ENCODE measurements at regions not wholly inside any gene's neighbourhood (a gene's known extent, or its start where the extent isn't known, plus 50 kb on each side); places are given as distances from the start of the nearest gene placed in this dataset.

DNA sequence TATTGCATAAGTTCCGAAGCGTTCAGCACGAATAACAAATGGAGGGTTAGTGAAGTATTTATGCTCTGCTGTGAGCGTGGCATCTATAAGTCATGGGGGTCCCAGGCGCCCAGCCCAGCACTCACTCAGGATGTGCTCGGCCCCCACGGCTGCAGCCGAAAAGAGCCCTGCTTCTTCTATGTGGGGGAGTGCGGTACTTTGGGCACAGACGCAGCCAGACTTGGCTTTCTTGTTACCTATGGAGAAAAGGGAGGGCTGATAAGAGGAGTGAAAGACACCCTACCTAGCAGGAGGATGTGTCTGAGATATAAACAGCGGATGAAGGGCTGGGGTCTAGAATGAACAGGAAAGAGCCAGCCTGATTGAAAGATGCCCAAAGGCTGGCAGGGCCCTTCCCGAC, 51.4 kb downstream of the MRPL36 start:
- no peaks in the 10 kb centered on the region for H3F3A ChIP-seq (ENCODE audit: insufficient read depth)
- H3K79me2 ChIP-seq (ENCODE audit: insufficient read depth, low read length), result no peaks in the 10 kb centered on the region
- H3K9ac ChIP-seq (ENCODE audit: low read length), result no peak overlapping the region
- H3K27ac ChIP-seq (ENCODE audit: low read depth, low read length), result no peak overlapping the region
- no peaks in the 10 kb centered on the region for H3K9me2 ChIP-seq (replicated peaks; ENCODE audit: insufficient read depth, low read length)
- TF ChIP-seq, protein P1, sequence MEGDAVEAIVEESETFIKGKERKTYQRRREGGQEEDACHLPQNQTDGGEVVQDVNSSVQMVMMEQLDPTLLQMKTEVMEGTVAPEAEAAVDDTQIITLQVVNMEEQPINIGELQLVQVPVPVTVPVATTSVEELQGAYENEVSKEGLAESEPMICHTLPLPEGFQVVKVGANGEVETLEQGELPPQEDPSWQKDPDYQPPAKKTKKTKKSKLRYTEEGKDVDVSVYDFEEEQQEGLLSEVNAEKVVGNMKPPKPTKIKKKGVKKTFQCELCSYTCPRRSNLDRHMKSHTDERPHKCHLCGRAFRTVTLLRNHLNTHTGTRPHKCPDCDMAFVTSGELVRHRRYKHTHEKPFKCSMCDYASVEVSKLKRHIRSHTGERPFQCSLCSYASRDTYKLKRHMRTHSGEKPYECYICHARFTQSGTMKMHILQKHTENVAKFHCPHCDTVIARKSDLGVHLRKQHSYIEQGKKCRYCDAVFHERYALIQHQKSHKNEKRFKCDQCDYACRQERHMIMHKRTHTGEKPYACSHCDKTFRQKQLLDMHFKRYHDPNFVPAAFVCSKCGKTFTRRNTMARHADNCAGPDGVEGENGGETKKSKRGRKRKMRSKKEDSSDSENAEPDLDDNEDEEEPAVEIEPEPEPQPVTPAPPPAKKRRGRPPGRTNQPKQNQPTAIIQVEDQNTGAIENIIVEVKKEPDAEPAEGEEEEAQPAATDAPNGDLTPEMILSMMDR (IDR thresholded peaks at IDR 0.05; ENCODE audit: insufficient read depth, low read length, poor library complexity, severe bottlenecking), result no peak
- TF ChIP-seq EZH2phosphoT487 (conservative IDR thresholded peaks at IDR 0.05; ENCODE audit: low read length), result no peak
- H2AFZ ChIP-seq (ENCODE audit: low read depth, low read length, severe bottlenecking), result no peak overlapping the region
- H3K9me3 ChIP-seq (ENCODE audit: insufficient read depth, low read length), result no peaks in the 10 kb centered on the region
- no peaks in the 10 kb centered on the region for H3K27me3 ChIP-seq (ENCODE audit: low read length)
- no peak overlapping the region for H3K4me2 ChIP-seq (ENCODE audit: low read depth, low read length, poor library complexity, severe bottlenecking)
- no peak overlapping the region for H3K4me3 ChIP-seq (ENCODE audit: insufficient read depth, low read length, poor library complexity, severe bottlenecking)
- H3K36me3 ChIP-seq (ENCODE audit: low read length), result no peaks in the 10 kb centered on the region
- no peaks in the 10 kb centered on the region for H4K20me1 ChIP-seq (ENCODE audit: low read depth, low read length)

DNA sequence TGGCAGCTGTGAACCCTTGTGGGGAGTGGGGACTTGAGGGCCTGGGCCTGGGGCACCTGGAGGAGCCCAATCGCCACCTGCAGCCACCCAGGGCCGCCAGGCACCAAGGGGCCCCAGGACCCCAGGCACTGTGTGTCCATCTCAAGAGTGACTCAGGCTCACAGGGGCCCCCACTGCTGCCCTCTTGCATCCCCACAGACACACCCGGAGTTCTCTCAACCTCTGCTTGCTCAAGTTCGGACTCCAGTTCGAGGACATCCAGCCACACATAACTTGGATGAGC, 51.9 kb downstream of the MRPL36 start:
- H3K79me2 ChIP-seq (ENCODE audit: insufficient read depth, low read length), result no peaks in the 10 kb centered on the region
- no peaks in the 10 kb centered on the region for H3K9me2 ChIP-seq (replicated peaks; ENCODE audit: insufficient read depth, low read length)
- H3K9me3 ChIP-seq (ENCODE audit: insufficient read depth, low read length), result no peaks in the 10 kb centered on the region
- no peaks in the 10 kb centered on the region for H3F3A ChIP-seq (ENCODE audit: insufficient read depth)
- H3K9ac ChIP-seq (ENCODE audit: low read length), result no peak overlapping the region
- H3K4me2 ChIP-seq (ENCODE audit: low read depth, low read length, poor library complexity, severe bottlenecking), result no peak overlapping the region
- H3K36me3 ChIP-seq (ENCODE audit: low read length), result no peaks in the 10 kb centered on the region
- no peaks in the 10 kb centered on the region for H4K20me1 ChIP-seq (ENCODE audit: low read depth, low read length)
- H3K27me3 ChIP-seq (ENCODE audit: low read length), result no peaks in the 10 kb centered on the region
- no peak for TF ChIP-seq EZH2phosphoT487 (conservative IDR thresholded peaks at IDR 0.05; ENCODE audit: low read length)
- TF ChIP-seq, protein P1 (IDR thresholded peaks at IDR 0.05; ENCODE audit: insufficient read depth, low read length, poor library complexity, severe bottlenecking), result no peak
- no peak overlapping the region for H3K27ac ChIP-seq (ENCODE audit: low read depth, low read length)
- no peak overlapping the region for H3K4me3 ChIP-seq (ENCODE audit: insufficient read depth, low read length, poor library complexity, severe bottlenecking)
- H2AFZ ChIP-seq (ENCODE audit: low read depth, low read length, severe bottlenecking), result no peak overlapping the region

- Histone ChIP-seq H3K9ac (ENCODE audit: low read length) (no peak overlapping the region), H3F3A (ENCODE audit: insufficient read depth) (no peaks in the 10 kb centered on the region), H4K20me1 (ENCODE audit: low read depth, low read length) (no peaks in the 10 kb centered on the region), H3K9me2 (replicated peaks; ENCODE audit: insufficient read depth, low read length) (no peaks in the 10 kb centered on the region), H3K36me3 (ENCODE audit: low read length) (no peaks in the 10 kb centered on the region), H3K79me2 (ENCODE audit: insufficient read depth, low read length) (no peaks in the 10 kb centered on the region), H3K4me2 (ENCODE audit: low read depth, low read length, poor library complexity, severe bottlenecking) (no peak overlapping the region), H3K27ac (ENCODE audit: low read depth, low read length) (no peak overlapping the region), H2AFZ (ENCODE audit: low read depth, low read length, severe bottlenecking) (no peak overlapping the region), H3K27me3 (ENCODE audit: low read length) (no peaks in the 10 kb centered on the region), H3K4me3 (ENCODE audit: insufficient read depth, low read length, poor library complexity, severe bottlenecking) (no peak overlapping the region), H3K9me3 (ENCODE audit: insufficient read depth, low read length) (no peaks in the 10 kb centered on the region)
- TF ChIP-seq EZH2phosphoT487 (conservative IDR thresholded peaks at IDR 0.05; ENCODE audit: low read length), result no peak
- TF ChIP-seq, protein P1 (IDR thresholded peaks at IDR 0.05; ENCODE audit: insufficient read depth, low read length, poor library complexity, severe bottlenecking), result no peak
Observed at GRCh38 chr5:1747079-1747802, 52.4 kb downstream of the MRPL36 start.
